22Rv1 (cell line): ENCODE measurements at regions not wholly inside any gene's neighbourhood (a gene's known extent, or its start where the extent isn't known, plus 50 kb on each side); places are given as distances from the start of the nearest gene placed in this dataset.
"Not testable (repeated sequence)": the region's sequence is repeated elsewhere in the genome, so short reads cannot be mapped to it uniquely, and the experiment has no call there.

Experiments used
- H3K27ac ChIP-seq: fragments of 450-650 bp; 2 replicates; pipeline ENCODE4 v1.5.1; 2017
- ZFX ChIP-seq: fragments of 450-650 bp; IDR thresholded peaks from 2 replicates; pipeline ENCODE4 v1.6.1; 2017; ENCODE audit warnings: antibody characterized with exemption, borderline replicate concordance
- TF ChIP-seq, protein P1 (sequence below): fragments of 450-650 bp; IDR thresholded peaks from 2 replicates; pipeline ENCODE4 v1.5.1; 2017; ENCODE audit warnings: mild to moderate bottlenecking

DNA sequence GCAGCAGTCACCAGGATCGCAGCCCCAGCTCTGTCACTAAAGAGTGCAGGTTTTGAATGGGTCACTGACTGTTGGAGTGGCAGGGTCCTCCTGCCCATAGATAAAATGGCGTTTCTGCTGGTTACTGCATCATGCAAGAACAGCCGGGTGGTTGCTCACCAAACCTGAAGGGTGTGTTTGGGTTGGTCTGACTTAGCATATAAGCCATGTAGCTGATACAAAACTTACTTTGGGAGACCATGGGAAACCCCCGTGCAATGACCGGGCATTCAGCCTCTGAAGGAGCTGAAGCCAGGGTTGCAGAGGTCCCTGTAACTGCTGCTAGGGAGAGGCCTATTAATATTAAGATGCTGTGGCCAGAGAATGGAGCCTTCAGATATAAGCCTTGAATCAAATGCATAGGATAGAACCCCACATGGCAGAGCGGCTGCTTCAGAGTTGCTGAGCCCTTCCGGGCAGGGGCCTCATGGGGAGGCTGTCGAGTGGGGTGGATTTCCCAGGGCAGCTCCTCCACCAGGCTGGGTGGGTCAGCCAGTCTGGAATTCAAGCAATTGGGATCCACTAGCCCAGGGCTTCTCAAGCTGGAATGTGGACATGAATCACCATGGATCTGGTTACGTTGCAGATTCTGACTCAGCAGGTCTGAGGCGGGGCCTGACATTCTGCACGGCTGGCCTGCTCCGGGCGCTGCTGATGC lies 70.9 kb upstream of the CTBP2 start:
- TF ChIP-seq, protein P1, sequence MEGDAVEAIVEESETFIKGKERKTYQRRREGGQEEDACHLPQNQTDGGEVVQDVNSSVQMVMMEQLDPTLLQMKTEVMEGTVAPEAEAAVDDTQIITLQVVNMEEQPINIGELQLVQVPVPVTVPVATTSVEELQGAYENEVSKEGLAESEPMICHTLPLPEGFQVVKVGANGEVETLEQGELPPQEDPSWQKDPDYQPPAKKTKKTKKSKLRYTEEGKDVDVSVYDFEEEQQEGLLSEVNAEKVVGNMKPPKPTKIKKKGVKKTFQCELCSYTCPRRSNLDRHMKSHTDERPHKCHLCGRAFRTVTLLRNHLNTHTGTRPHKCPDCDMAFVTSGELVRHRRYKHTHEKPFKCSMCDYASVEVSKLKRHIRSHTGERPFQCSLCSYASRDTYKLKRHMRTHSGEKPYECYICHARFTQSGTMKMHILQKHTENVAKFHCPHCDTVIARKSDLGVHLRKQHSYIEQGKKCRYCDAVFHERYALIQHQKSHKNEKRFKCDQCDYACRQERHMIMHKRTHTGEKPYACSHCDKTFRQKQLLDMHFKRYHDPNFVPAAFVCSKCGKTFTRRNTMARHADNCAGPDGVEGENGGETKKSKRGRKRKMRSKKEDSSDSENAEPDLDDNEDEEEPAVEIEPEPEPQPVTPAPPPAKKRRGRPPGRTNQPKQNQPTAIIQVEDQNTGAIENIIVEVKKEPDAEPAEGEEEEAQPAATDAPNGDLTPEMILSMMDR, result no peak
- no peak for TF ChIP-seq ZFX

DNA sequence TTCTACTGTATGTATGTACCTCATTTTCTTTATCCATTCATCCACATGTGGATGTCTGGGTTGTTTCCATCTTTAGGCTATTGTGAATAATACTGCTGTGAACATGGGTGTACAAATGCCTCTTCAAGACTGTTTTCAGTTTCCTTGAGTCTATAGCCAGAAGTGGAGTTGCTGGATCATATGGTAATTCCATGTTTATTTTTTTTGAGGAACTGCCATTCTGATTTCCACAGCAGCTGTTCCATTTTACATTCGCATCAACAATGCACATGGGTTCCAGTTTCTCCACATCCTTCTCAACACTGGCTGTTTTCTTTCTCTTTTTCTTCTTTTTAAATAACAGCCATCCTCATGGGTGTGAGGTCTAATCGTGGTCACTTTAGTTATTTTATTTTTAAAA lies 69.9 kb upstream of the CTBP2 start:
- H3K27ac ChIP-seq, result no peak overlapping the region
- no peak for TF ChIP-seq ZFX
- TF ChIP-seq, protein P1, result no peak

More for the DNA sequence above, 70.9 kb upstream of the CTBP2 start:
- no peak overlapping the region for H3K27ac ChIP-seq

- not testable (repeated sequence) for H3K27ac ChIP-seq
These were observed 68.0 kb upstream of the CTBP2 start for GRCh38 chr10:125228245-125228940.

DNA sequence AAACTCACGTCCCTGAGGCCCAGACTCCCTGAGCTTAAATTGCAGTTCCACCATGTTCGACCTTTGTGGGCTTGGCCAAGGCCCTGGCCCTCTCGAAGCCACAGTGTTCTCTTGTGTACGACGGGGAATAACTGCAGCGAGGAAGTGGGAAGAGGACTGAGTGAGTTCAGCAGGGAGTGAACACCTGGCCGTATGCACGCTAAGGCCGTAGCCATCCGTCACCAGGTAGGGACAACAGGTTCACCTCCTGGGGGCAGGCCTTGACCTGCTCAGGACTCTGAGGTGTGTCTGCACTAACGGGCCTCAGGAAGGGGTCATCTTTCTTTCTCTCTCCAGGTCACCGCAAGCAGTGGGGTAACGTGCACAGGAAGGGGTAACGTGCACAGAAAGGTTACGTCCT lies 67.2 kb upstream of the CTBP2 start:
- no peak for TF ChIP-seq ZFX
- TF ChIP-seq, protein P1, result no peak

DNA sequence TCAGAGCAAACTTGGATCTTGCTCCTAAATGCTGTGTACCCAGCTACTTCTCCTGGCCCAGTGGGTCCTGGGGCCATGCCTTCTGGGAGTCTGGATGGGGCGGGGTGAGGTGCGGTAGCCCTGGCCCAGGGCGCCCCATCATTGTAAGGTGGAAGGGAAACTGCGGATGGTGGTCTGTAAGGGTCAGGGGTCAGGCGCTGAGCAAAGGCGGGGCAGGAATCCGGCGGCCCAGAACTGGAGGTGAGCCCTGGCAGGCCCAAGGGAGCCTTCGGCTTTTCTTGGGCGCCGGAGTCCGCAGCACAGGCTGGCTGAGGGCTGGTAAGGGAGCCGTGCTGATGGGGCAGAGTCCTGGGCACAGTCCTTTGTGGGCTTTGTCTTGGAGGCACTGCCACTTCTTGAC lies 66.5 kb upstream of the CTBP2 start:
- no peak overlapping the region for H3K27ac ChIP-seq
- TF ChIP-seq, protein P1, result no peak
- TF ChIP-seq ZFX, result no peak

More for the DNA sequence above, 67.2 kb upstream of the CTBP2 start:
- no peak overlapping the region for H3K27ac ChIP-seq

DNA sequence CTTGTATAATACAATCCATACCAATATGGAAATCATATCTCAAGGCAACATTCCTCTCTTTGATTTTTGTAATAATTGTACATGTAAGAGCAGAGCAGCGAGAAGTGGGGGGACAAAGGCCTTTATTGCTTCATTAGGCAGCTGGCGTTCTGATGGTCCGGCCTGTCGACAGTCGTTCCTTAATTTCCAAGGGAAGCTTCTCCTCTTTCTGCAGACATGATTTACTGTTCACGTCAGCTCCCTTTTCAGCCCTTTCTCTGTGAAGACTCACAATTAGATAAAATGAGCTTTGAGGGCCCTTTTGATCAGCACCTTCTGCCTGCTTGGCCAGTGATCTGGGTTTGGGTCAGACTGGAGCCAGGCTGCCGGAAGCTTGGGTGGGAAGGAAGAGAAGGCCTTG lies 65.6 kb upstream of the CTBP2 start:
- H3K27ac ChIP-seq, result no peak overlapping the region
- TF ChIP-seq, protein P1, result no peak
- no peak for TF ChIP-seq ZFX

GRCh38 chr10:125225051-125225450 lies 64.7 kb upstream of the CTBP2 start:
- no peak overlapping the region for H3K27ac ChIP-seq
- TF ChIP-seq, protein P1, result no peak
